Activated T-cell treated with anti-CD3 and anti-CD28 coated beads, Interleukin-2, amount 50 U/mL, for 24 hours (primary cell): ENCODE measurements at regions not wholly inside any gene's neighbourhood (a gene's known extent, or its start where the extent isn't known, plus 50 kb on each side); places are given as distances from the start of the nearest gene placed in this dataset.

Experiments
- DNase-seq: peaks from one replicate; pipeline ENCODE4 v3.0.0-alpha.2; 2020
- H3K27ac Mint-ChIP-seq: 2 replicates; pipeline ENCODE4 v1.8.0; 2020; ENCODE audit warnings: mild to moderate bottlenecking, mixed read lengths
- H3K27me3 Mint-ChIP-seq: 2 replicates; pipeline ENCODE4 v1.8.0; 2020; ENCODE audit warnings: mixed read lengths
- H3K36me3 Mint-ChIP-seq: 2 replicates; pipeline ENCODE4 v1.8.0; 2020; ENCODE audit warnings: low read depth, mixed read lengths
- H3K4me1 Mint-ChIP-seq: 2 replicates; pipeline ENCODE4 v1.8.0; 2020; ENCODE audit warnings: low read depth, mixed read lengths
- H3K4me3 Mint-ChIP-seq: 2 replicates; pipeline ENCODE4 v1.8.0; 2020; ENCODE audit warnings: mild to moderate bottlenecking, moderate library complexity, mixed read lengths
- H3K9me3 Mint-ChIP-seq: 2 replicates; pipeline ENCODE4 v1.8.0; 2020; ENCODE audit warnings: mixed read lengths

- peaks cover 86% of the 10 kb centered on the region for H3K4me1 Mint-ChIP-seq
- H3K4me3 Mint-ChIP-seq: peak overlapping the region; percentile 26
- no peaks in the 10 kb centered on the region for H3K9me3 Mint-ChIP-seq
- peak overlapping the region; percentile 82 for H3K27ac Mint-ChIP-seq
- no peak for DNase-seq
- H3K27me3 Mint-ChIP-seq: no peaks in the 10 kb centered on the region
- no peaks in the 10 kb centered on the region for H3K36me3 Mint-ChIP-seq
Measured at GRCh38 chr1:101290922-101291561, 54.2 kb downstream of the S1PR1 start.

- Mint-ChIP-seq H3K4me3 (peak overlapping the region; percentile 26), H3K36me3 (no peaks in the 10 kb centered on the region), H3K27me3 (no peaks in the 10 kb centered on the region), H3K27ac (peak overlapping the region; percentile 82), H3K4me1 (peaks cover 82% of the 10 kb centered on the region), H3K9me3 (no peaks in the 10 kb centered on the region)
- no peak for DNase-seq
Measured at GRCh38 chr1:101291562-101292380, 55.0 kb downstream of the S1PR1 start.

GRCh38 chr1:101293461-101294051 lies 56.7 kb downstream of the S1PR1 start:
- Mint-ChIP-seq H3K27ac (peak overlapping the region; percentile 90), H3K9me3 (no peaks in the 10 kb centered on the region), H3K4me3 (peak overlapping the region; percentile 5), H3K4me1 (peaks cover 82% of the 10 kb centered on the region), H3K36me3 (no peaks in the 10 kb centered on the region), H3K27me3 (no peaks in the 10 kb centered on the region)
- no peak for DNase-seq

GRCh38 chr1:101295209-101295608 lies 58.4 kb downstream of the S1PR1 start:
- Mint-ChIP-seq H3K4me1 (peaks cover 74% of the 10 kb centered on the region), H3K27me3 (no peaks in the 10 kb centered on the region), H3K9me3 (no peaks in the 10 kb centered on the region), H3K27ac (no peak overlapping the region), H3K4me3 (no peak overlapping the region), H3K36me3 (no peaks in the 10 kb centered on the region)
- DNase-seq: no peak

GRCh38 chr1:101298663-101299062 lies 61.8 kb downstream of the S1PR1 start:
- H3K4me1 Mint-ChIP-seq: peaks cover 42% of the 10 kb centered on the region
- no peak overlapping the region for H3K4me3 Mint-ChIP-seq
- no peak for DNase-seq
- H3K27me3 Mint-ChIP-seq: no peaks in the 10 kb centered on the region
- no peaks in the 10 kb centered on the region for H3K9me3 Mint-ChIP-seq
- no peaks in the 10 kb centered on the region for H3K36me3 Mint-ChIP-seq
- H3K27ac Mint-ChIP-seq: peak overlapping the region; percentile 22

GRCh38 chr1:101299141-101299540 lies 62.3 kb downstream of the S1PR1 start:
- Mint-ChIP-seq H3K9me3 (no peaks in the 10 kb centered on the region), H3K27ac (no peak overlapping the region), H3K4me3 (no peak overlapping the region), H3K36me3 (no peaks in the 10 kb centered on the region), H3K4me1 (peaks cover 38% of the 10 kb centered on the region), H3K27me3 (no peaks in the 10 kb centered on the region)
- no peak for DNase-seq

- no peak overlapping the region for H3K4me3 Mint-ChIP-seq
- no peaks in the 10 kb centered on the region for H3K36me3 Mint-ChIP-seq
- peaks cover 38% of the 10 kb centered on the region for H3K4me1 Mint-ChIP-seq
- no peaks in the 10 kb centered on the region for H3K9me3 Mint-ChIP-seq
- H3K27me3 Mint-ChIP-seq: no peaks in the 10 kb centered on the region
- DNase-seq: no peak
- H3K27ac Mint-ChIP-seq: no peak overlapping the region
Measured at GRCh38 chr1:101299710-101300109, 62.9 kb downstream of the S1PR1 start.

- peaks cover 27% of the 10 kb centered on the region for H3K4me1 Mint-ChIP-seq
- H3K36me3 Mint-ChIP-seq: no peaks in the 10 kb centered on the region
- no peak for DNase-seq
- no peaks in the 10 kb centered on the region for H3K9me3 Mint-ChIP-seq
- H3K27me3 Mint-ChIP-seq: no peaks in the 10 kb centered on the region
- H3K27ac Mint-ChIP-seq: no peak overlapping the region
- H3K4me3 Mint-ChIP-seq: no peak overlapping the region
Measured at GRCh38 chr1:101300916-101301315, 64.1 kb downstream of the S1PR1 start.

GRCh38 chr1:101301446-101302057 lies 64.7 kb downstream of the S1PR1 start:
- Mint-ChIP-seq H3K27me3 (no peaks in the 10 kb centered on the region), H3K27ac (no peak overlapping the region), H3K4me3 (no peak overlapping the region), H3K9me3 (no peaks in the 10 kb centered on the region), H3K36me3 (no peaks in the 10 kb centered on the region), H3K4me1 (peaks cover 22% of the 10 kb centered on the region)
- no peak for DNase-seq

- H3K27me3 Mint-ChIP-seq: no peaks in the 10 kb centered on the region
- H3K36me3 Mint-ChIP-seq: no peaks in the 10 kb centered on the region
- no peak for DNase-seq
- no peak overlapping the region for H3K4me3 Mint-ChIP-seq
- no peaks in the 10 kb centered on the region for H3K9me3 Mint-ChIP-seq
- peaks cover 23% of the 10 kb centered on the region for H3K4me1 Mint-ChIP-seq
- no peak overlapping the region for H3K27ac Mint-ChIP-seq
Measured at GRCh38 chr1:101302831-101303511, 66.2 kb downstream of the S1PR1 start.

GRCh38 chr1:101307985-101308689 lies 71.3 kb downstream of the S1PR1 start:
- Mint-ChIP-seq H3K4me3 (no peak overlapping the region), H3K9me3 (no peaks in the 10 kb centered on the region), H3K27me3 (no peaks in the 10 kb centered on the region), H3K36me3 (no peaks in the 10 kb centered on the region), H3K27ac (peak overlapping the region; percentile 22), H3K4me1 (peaks cover 61% of the 10 kb centered on the region)
- DNase-seq: no peak

- Mint-ChIP-seq H3K9me3 (no peaks in the 10 kb centered on the region), H3K27ac (peak overlapping the region; percentile 55), H3K4me1 (peaks cover 69% of the 10 kb centered on the region), H3K27me3 (no peaks in the 10 kb centered on the region), H3K36me3 (no peaks in the 10 kb centered on the region), H3K4me3 (peak overlapping the region; percentile 76)
- no peak for DNase-seq
Measured at GRCh38 chr1:101308935-101309333, 72.1 kb downstream of the S1PR1 start.

GRCh38 chr1:101309334-101310311 lies 72.8 kb downstream of the S1PR1 start:
- no peaks in the 10 kb centered on the region for H3K36me3 Mint-ChIP-seq
- H3K4me1 Mint-ChIP-seq: peaks cover 76% of the 10 kb centered on the region
- H3K9me3 Mint-ChIP-seq: no peaks in the 10 kb centered on the region
- peak; percentile 71 for DNase-seq
- no peaks in the 10 kb centered on the region for H3K27me3 Mint-ChIP-seq
- H3K4me3 Mint-ChIP-seq: peak overlapping the region; percentile 76
- H3K27ac Mint-ChIP-seq: peak overlapping the region; percentile 82
